Prostate gland (tissue), 2 donors: ENCODE measurements at regions not wholly inside any gene's neighbourhood (a gene's known extent, or its start where the extent isn't known, plus 50 kb on each side); places are given as distances from the start of the nearest gene placed in this dataset.
"Not testable (repeated sequence)": the region's sequence is repeated elsewhere in the genome, so short reads cannot be mapped to it uniquely, and the experiment has no call there.

Experiments used
- DNase-seq: peaks from one replicate; pipeline ENCODE4 v3.0.0-alpha.2; 2019; ENCODE audit warnings: low spot score
- H3K27ac ChIP-seq, 2 donors: fragments of 200-600 bp; sonication (generic); 2 replicates each; pipeline ENCODE4 v1.5.1; 2017 to 2019
- H3K27me3 ChIP-seq: fragments of 200-600 bp; sonication (generic); replicated peaks from 2 replicates; pipeline ENCODE4 v1.5.1; 2019; ENCODE audit not compliant: insufficient read depth
- H3K36me3 ChIP-seq, 2 donors: fragments of 200-600 bp; sonication (generic); 1 replicate in 1 of 2; 2 replicates in 1 of 2; pipeline versions ENCODE4 v1.5.1 to v1.8.1; 2017 to 2019
- H3K4me1 ChIP-seq: fragments of 200-600 bp; sonication (generic); replicated peaks from 2 replicates; pipeline ENCODE4 v1.5.1; 2019
- H3K4me3 ChIP-seq, 2 donors: fragments of 200-600 bp; sonication (generic); 2 replicates each; pipeline ENCODE4 v1.5.1; 2017 to 2019
- H3K9me3 ChIP-seq: fragments of 200-600 bp; sonication (generic); 2 replicates; pipeline ENCODE4 v1.5.1; 2017
- CTCF ChIP-seq, 4 experiments: fragments of 200-600 bp in 2 of 4; fragments of 450-650 bp in 2 of 4; sonication (generic) in 2 of 4; IDR thresholded peaks; 1 replicate in 3 of 4; 2 replicates in 1 of 4; pipeline ENCODE4 v1.5.1; 2016 to 2019; ENCODE audit warnings: antibody characterized with exemption in 4 of 4, mild to moderate bottlenecking in 2 of 4, moderate library complexity in 2 of 4
- POLR2A ChIP-seq: fragments of 450-650 bp; IDR thresholded peaks from one replicate; pipeline ENCODE4 v1.6.1; 2016; ENCODE audit warnings: antibody characterized with exemption, mild to moderate bottlenecking
- POLR2AphosphoS5 ChIP-seq: sonication (generic); formaldehyde crosslinking; IDR thresholded peaks from one replicate; pipeline ENCODE4 v1.6.1; 2017; ENCODE audit warnings: antibody characterized with exemption
- WGBS: methylation state at CpG from one replicate; pipeline ENCODE4 v1.1.5; 2018; 5-methylcytosine and 5-hydroxymethylcytosine counted together
- intact Hi-C: fragments of 100-400 bp; cut with DNase I; formaldehyde crosslinking; loops from one replicate; pipeline ENCODE4 v1.14.2; 2022

GRCh38 chr15:84142888-84143337 lies 92.7 kb upstream of the GOLGA6L4 start:
- Histone ChIP-seq H3K9me3 (no peaks in the 10 kb centered on the region), H3K4me3 (no peak overlapping the region), H3K36me3 (no peaks in the 10 kb centered on the region), H3K4me1 (no peaks in the 10 kb centered on the region), H3K27ac (no peak overlapping the region), H3K27me3 (no peaks in the 10 kb centered on the region)
- peak; percentile 79 for DNase-seq
- intact Hi-C loops, result no loop called here
- WGBS, result 6% methylated on average over 7 of the region's 7 CpGs
- TF ChIP-seq POLR2AphosphoS5, result peak; percentile 85
- TF ChIP-seq POLR2A, result no peak
- TF ChIP-seq CTCF (IDR thresholded peaks at IDR 0.05), result peak; percentile 46 to 93 (median 85)

GRCh38 chr15:84143753-84144314 lies 91.7 kb upstream of the GOLGA6L4 start:
- Histone ChIP-seq H3K27me3 (no peaks in the 10 kb centered on the region), H3K36me3 (no peaks in the 10 kb centered on the region), H3K27ac (no peak overlapping the region), H3K4me3 (no peak overlapping the region), H3K9me3 (no peaks in the 10 kb centered on the region), H3K4me1 (no peaks in the 10 kb centered on the region)
- intact Hi-C loops, result no loop called here
- TF ChIP-seq CTCF (IDR thresholded peaks at IDR 0.05) (no peak), POLR2A (no peak), POLR2AphosphoS5 (no peak)
- 95% methylated on average over 5 of the region's 5 CpGs for WGBS
- DNase-seq, result no peak

- DNase-seq, H3K27ac ChIP-seq, intact Hi-C loops, H3K27me3 ChIP-seq, H3K4me1 ChIP-seq, H3K4me3 ChIP-seq, H3K36me3 ChIP-seq, H3K9me3 ChIP-seq: not testable (repeated sequence)
- TF ChIP-seq POLR2AphosphoS5, result peak; percentile 13
- WGBS, result 46% methylated on average over 8 of the region's 8 CpGs
These were observed 90.6 kb upstream of the GOLGA6L4 start for GRCh38 chr15:84144946-84145345.

- intact Hi-C loops, DNase-seq, H3K27ac ChIP-seq, H3K4me1 ChIP-seq, H3K36me3 ChIP-seq, H3K4me3 ChIP-seq, H3K9me3 ChIP-seq, H3K27me3 ChIP-seq: not testable (repeated sequence)
- WGBS, result 85% methylated on average over 3 of the region's 3 CpGs
These were observed 89.3 kb upstream of the GOLGA6L4 start for GRCh38 chr15:84146299-84146698.

- H3K36me3 ChIP-seq, H3K27me3 ChIP-seq, intact Hi-C loops, DNase-seq, H3K4me1 ChIP-seq, H3K4me3 ChIP-seq, H3K27ac ChIP-seq, H3K9me3 ChIP-seq: not testable (repeated sequence)
- 83% methylated on average over 1 of the region's 2 CpGs for WGBS
These were observed 88.3 kb upstream of the GOLGA6L4 start for GRCh38 chr15:84147307-84147706.

GRCh38 chr15:84151205-84151931 lies 84.2 kb upstream of the GOLGA6L4 start:
- H3K4me3 ChIP-seq, result no peak overlapping the region
- TF ChIP-seq POLR2AphosphoS5 (no peak), CTCF (IDR thresholded peaks at IDR 0.05) (no peak), POLR2A (no peak)
- WGBS, result 72% methylated on average over 10 of the region's 11 CpGs
- H3K27me3 ChIP-seq, result no peaks in the 10 kb centered on the region
- no peaks in the 10 kb centered on the region for H3K9me3 ChIP-seq
- no peak overlapping the region for H3K27ac ChIP-seq
- intact Hi-C loops, result no loop called here
- no peaks in the 10 kb centered on the region for H3K36me3 ChIP-seq
- no peak for DNase-seq
- H3K4me1 ChIP-seq, result no peaks in the 10 kb centered on the region

GRCh38 chr15:84152381-84152979 lies 83.1 kb upstream of the GOLGA6L4 start:
- intact Hi-C loops, H3K4me3 ChIP-seq, H3K4me1 ChIP-seq, H3K9me3 ChIP-seq, H3K36me3 ChIP-seq, H3K27me3 ChIP-seq, H3K27ac ChIP-seq, DNase-seq: not testable (repeated sequence)
- 93% methylated on average over 7 of the region's 8 CpGs for WGBS

GRCh38 chr15:84153655-84154140 lies 81.9 kb upstream of the GOLGA6L4 start:
- intact Hi-C loops, H3K4me3 ChIP-seq, H3K4me1 ChIP-seq, H3K27me3 ChIP-seq, H3K36me3 ChIP-seq, DNase-seq, H3K9me3 ChIP-seq, H3K27ac ChIP-seq: not testable (repeated sequence)
- WGBS, result 85% methylated on average over 9 of the region's 11 CpGs

- 89% methylated on average over 8 of the region's 8 CpGs for WGBS
- intact Hi-C loops, result not testable (repeated sequence)
These were observed 81.3 kb upstream of the GOLGA6L4 start for GRCh38 chr15:84154314-84154713.

More at GRCh38 chr15:84154314-84154713, 81.3 kb upstream of the GOLGA6L4 start:
- H3K4me1 ChIP-seq, DNase-seq, H3K36me3 ChIP-seq, H3K27me3 ChIP-seq, H3K4me3 ChIP-seq, H3K9me3 ChIP-seq, H3K27ac ChIP-seq: not testable (repeated sequence)
